NCI-H69 (cell line): ENCODE measurements at regions not wholly inside any gene's neighbourhood (a gene's known extent, or its start where the extent isn't known, plus 50 kb on each side); places are given as distances from the start of the nearest gene placed in this dataset.

Experiments
- DNase-seq: peaks from one replicate; lab custom pipeline; 2025; lab: John Stamatoyannopoulos, UW

DNA sequence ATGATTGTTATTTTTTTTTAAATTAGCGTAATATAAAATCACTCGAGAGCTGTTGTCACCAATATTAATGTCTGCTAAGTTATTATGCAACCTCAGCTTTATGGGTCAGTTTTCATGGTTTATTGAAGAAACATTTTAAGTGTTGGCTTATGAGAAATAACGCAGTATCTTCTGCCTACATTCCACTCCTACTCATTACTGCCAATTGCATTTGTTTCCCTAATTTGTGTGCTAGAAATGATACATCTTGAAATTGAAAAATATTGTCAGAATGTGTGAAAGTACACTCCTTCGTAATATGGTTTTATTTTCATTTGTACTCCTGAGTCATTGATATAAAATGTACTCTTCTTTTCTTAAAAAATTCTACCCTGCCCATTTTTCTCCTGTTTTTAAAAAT, 333.3 kb upstream of the HSF2 start:
- DNase-seq = no peak

DNA sequence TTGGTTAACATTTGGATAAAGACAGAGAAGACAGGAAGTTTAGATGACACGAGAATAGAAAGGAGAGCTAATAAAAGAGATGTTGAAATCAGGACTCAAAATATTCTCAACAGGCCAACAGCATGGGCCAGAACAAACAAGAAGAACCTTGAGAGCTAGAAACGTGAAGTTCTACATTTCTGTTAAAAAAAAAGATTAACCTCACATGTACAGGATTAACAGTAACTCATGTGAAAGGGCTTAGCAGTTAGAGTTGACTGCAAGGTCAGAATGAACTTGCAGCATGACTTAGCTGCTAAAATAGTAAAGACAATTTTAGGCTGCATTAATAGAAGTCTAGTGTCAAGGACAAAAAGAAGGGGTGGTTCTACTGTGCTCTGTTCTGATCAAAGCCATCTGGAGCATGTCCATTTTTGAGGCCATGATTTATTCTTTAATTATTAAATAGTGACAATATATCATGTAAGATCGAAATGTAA, 331.1 kb upstream of the HSF2 start:
- no peak for DNase-seq

GRCh38 chr6:122069932-122070331, 329.5 kb upstream of the HSF2 start:
- no peak for DNase-seq

- no peak for DNase-seq
Measured at GRCh38 chr6:122072014-122072647, 327.3 kb upstream of the HSF2 start.

- DNase-seq = peak; percentile 40
Measured at GRCh38 chr6:122075084-122075838, 324.2 kb upstream of the HSF2 start.

DNA sequence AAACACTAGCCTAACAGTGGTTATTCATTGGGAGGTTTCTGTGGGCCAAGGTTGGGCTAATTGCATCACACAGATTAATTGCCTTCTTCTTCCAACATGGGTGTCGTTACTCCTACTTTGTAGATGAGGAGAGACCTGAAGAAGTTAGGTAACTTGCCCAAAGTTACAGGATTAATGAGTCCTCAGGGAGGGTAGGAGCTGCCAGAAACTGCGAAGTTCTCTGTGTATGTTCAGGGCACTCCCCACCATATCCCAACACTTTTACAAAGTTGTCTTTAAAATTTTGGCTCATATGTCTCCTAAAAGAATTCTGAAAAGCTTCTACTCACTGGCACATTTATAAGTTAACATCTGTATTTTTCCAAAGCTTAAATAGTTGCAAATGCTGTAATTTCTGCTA, 323.5 kb upstream of the HSF2 start:
- no peak for DNase-seq

DNA sequence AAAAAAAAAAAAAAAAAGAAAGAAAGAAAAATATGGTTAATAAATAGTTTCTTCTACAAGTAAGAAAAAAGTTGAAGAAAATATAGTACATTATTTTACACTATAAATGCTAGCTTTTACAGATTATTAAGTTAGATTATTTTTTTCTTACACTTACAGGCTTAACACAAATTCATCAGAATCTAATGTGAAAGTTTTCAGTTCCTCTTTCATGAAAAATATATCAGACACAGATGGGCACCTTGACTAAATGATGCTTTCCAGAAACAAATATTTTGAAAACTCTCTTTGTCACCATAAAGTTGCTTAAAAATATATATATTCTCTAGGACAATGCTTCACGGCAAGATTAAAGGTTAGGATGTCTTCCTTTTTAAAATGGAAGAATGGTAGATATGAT, 321.8 kb upstream of the HSF2 start:
- no peak for DNase-seq

DNA sequence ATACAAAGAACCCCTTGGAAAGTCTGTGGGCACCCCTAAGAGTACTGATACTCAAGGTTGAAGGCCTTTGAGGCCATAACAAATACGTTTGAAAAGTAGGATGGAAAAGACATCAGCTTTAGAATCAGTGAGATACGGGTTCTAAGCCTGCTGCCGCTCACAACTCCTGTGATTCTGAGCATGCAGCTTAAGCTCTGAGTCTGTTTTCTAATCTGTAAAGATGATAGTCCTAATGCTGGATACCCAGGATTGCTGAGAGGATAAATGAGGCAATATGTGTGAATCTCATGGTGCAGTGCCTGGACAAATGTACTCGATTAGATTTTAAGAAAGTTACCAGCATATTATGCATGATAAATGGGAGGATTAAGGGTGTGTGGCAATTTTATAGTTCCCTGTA, 321.0 kb upstream of the HSF2 start:
- no peak for DNase-seq

GRCh38 chr6:122079916-122080315, 319.5 kb upstream of the HSF2 start:
- DNase-seq = peak; percentile 20

- no peak for DNase-seq
Measured at GRCh38 chr6:122081921-122082320, 317.5 kb upstream of the HSF2 start.

- no peak for DNase-seq
Measured at GRCh38 chr6:122082370-122082769, 317.1 kb upstream of the HSF2 start.

DNA sequence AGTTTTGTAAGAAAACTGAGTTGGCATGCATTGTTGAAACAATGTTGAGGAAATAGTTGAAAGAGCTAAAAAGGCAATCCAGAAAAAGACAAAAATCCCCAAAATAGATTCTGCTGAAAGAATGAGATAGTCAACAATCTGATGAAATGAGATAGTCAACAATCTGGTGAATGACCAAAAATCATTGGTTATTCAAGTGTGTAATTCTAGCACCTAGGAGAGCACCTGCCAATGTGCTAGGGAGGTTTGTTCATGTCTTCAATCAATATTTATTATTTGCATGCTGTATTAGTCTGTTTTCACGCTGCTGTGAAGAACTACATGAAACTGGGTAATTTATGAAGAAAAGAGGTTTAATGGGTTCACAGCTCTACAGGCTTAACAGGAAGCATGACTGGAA, 307.1 kb upstream of the HSF2 start:
- no peak for DNase-seq

DNA sequence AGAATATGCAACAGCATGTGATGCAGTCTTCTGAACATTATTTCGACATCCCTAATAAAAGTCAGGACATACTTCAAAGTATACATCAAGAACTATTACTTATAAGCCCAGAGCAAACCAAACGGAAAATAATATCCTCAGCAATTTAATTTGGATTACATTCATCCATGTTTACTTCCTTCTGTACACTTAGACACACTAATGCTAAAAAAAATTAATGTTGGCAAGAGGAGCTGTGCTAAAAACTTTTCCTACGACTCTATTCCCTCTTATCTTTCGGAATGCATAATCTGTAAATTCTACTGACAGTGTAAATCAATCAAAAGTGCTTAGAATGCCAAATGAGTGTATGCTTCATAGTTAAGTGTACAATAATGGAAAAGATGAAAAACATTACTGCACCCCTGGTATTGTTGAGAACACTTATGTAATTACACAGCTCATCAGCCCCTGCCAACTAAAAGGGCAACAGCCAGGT, 301.2 kb upstream of the HSF2 start:
- DNase-seq = no peak

DNA sequence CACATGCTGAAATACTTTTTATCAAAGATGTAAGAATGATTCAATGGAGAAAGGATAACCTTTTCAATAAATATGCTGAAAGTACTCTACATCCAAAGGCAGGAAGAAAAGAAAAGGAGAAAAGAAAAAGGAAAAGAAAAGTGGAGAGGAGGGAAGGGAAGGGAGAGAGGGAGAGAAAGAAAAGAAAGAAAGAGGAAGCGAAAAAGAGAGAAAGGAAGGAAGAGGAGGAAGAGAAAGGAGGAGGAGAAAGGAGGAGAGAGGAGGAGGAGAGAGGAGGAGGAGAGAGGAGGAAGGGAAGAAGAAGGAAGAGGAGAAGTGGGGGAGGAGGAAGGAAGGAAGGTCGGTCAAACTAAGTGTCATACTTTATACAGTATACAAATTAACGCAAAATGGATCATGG, 297.4 kb upstream of the HSF2 start:
- DNase-seq = no peak

- DNase-seq = no peak
Measured at GRCh38 chr6:122107256-122107852, 292.1 kb upstream of the HSF2 start.

DNA sequence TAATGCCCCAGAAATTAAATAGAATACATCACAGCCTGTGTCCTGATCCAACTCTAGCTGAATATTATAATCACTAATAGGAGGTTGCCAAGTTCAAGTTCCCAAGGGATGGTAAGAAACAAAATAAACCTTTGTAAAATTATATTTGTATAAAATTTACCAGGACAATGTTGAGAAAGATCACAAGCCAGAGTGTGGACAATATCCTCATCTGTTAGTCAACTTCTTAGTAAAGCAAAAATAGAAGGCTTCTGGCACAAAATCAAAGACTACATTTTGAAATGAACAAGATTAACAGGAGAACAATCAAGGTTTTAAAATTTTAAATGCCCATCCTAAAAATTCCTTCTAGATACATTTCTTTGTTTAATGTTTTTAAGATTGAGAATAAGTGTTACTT, 290.4 kb upstream of the HSF2 start:
- no peak for DNase-seq

- no peak for DNase-seq
Measured at GRCh38 chr6:122114717-122115116, 284.7 kb upstream of the HSF2 start.

GRCh38 chr6:122116119-122116834, 283.2 kb upstream of the HSF2 start:
- no peak for DNase-seq

DNA sequence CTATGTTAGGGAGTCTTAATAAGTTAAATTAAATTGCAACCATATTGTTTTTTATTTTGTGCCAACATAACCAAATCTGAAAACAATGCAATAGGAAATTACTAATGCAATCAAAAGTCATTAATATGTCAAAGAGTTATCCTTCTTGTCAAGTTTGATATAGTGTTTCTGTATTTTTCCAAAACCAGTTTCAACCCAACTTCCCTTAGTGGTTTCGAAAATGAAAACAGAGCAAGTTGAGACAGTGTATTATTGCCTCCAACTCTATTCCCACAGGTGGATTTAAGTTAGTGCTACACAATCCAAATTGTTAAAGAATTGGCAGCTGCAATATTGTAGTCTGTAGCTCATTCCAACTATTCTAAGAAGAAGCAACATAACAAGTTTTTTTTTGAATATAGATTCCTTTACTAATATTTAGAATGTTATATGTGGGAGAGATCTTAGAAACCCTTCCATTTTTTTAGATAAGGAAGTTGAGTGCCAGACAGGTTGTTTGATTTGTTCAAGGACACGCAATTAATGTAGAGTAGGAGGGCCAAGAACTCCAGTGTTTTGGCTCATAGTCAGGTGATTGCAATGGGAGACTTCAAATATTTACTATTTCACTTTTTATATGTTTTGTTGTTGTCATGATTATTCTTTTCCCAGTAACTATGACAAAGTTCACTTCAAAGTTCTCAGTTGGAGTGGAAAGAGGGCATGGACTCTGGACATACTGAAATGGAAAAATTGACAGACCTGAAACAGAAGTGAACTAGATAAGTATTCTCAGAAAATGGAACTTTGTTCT, 282.4 kb upstream of the HSF2 start:
- no peak for DNase-seq

- no peak for DNase-seq
Measured at GRCh38 chr6:122118945-122119506, 280.4 kb upstream of the HSF2 start.

DNA sequence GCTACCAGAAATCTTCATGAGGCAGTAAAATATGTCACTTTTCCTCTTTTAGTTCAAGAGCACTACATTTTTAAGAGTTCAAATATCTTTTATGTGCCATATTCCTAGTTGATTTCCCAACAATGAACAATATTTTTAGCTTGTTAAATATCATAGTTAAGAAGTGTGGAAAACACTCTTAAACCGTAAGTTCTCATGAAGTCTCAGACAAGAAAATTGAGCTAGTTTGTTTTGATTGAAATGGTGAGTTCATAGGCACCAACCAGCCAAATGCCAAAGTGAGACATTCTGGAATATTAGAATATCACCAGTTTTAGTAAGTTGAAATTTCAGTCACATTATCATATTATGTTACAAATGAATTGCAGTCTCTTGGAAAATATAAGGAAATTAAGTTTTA, 277.2 kb upstream of the HSF2 start:
- no peak for DNase-seq
